H1 (cell line): ENCODE measurements at regions not wholly inside any gene's neighbourhood (a gene's known extent, or its start where the extent isn't known, plus 50 kb on each side); places are given as distances from the start of the nearest gene placed in this dataset.
"Not testable (repeated sequence)": the region's sequence is repeated elsewhere in the genome, so short reads cannot be mapped to it uniquely, and the experiment has no call there.

Experiments
- CTCF ChIP-seq, 3 experiments: IDR thresholded peaks; 1 replicate in 2 of 3; 2 replicates in 1 of 3; pipeline versions ENCODE4 v1.5.1 to v1.6.1; 2011; ENCODE audit warnings: low read length in 3 of 3, mild to moderate bottlenecking in 3 of 3, inconsistent platforms in 2 of 3, low read depth in 1 of 3, moderate library complexity in 1 of 3; ENCODE audit not compliant: insufficient read depth in 1 of 3; ENCODE audit errors: control extremely low read depth in 1 of 3
- RXRA ChIP-seq: IDR thresholded peaks from 2 replicates; pipeline ENCODE4 v1.6.1; 2011; ENCODE audit warnings: low read depth, mild to moderate bottlenecking, low read length, moderate library complexity; ENCODE audit not compliant: insufficient read depth

- not testable (repeated sequence) for TF ChIP-seq CTCF (IDR thresholded peaks at IDR 0.05; ENCODE audit: control extremely low read depth in 1 of 3, insufficient read depth in 1 of 3, low read depth in 1 of 3, low read length in 3 of 3); RXRA
These were observed 260.8 kb downstream of the C11orf87 start for GRCh38 chr11:109682788-109683187.
